ENCODE measurements at regions not wholly inside any gene's neighbourhood (a gene's known extent, or its start where the extent isn't known, plus 50 kb on each side); places are given as distances from the start of the nearest gene placed in this dataset.

- Histone ChIP-seq H2AFZ (ENCODE audit: low read length) (no peak overlapping the region), H3K4me3 (ENCODE audit: low read length, poor library complexity, severe bottlenecking) (no peak overlapping the region), H3K79me2 (ENCODE audit: insufficient read depth, low read length) (no peaks in the 10 kb centered on the region), H3F3A (ENCODE audit: low read depth) (no peaks in the 10 kb centered on the region), H4K20me1 (ENCODE audit: insufficient read depth, low read length, poor library complexity, severe bottlenecking) (no peaks in the 10 kb centered on the region), H3K36me3 (ENCODE audit: insufficient read depth, low read length) (no peaks in the 10 kb centered on the region), H3K4me1 (ENCODE audit: insufficient read depth, low read length, poor library complexity, severe bottlenecking) (no peaks in the 10 kb centered on the region), H3K9me2 (replicated peaks; ENCODE audit: low read depth, low read length) (no peaks in the 10 kb centered on the region), H3K27me3 (ENCODE audit: insufficient read depth, low read length, poor library complexity, severe bottlenecking) (no peaks in the 10 kb centered on the region), H3K4me2 (ENCODE audit: low read depth, low read length, poor library complexity, severe bottlenecking) (no peak overlapping the region), H3K9me3 (ENCODE audit: insufficient read depth, low read depth, low read length) (no peaks in the 10 kb centered on the region), H3K9ac (ENCODE audit: low read depth, low read length, poor library complexity, severe bottlenecking) (no peak overlapping the region)
- TF ChIP-seq EZH2phosphoT487 (IDR thresholded peaks at IDR 0.05; ENCODE audit: borderline replicate concordance), result no peak
- TF ChIP-seq, protein P1, sequence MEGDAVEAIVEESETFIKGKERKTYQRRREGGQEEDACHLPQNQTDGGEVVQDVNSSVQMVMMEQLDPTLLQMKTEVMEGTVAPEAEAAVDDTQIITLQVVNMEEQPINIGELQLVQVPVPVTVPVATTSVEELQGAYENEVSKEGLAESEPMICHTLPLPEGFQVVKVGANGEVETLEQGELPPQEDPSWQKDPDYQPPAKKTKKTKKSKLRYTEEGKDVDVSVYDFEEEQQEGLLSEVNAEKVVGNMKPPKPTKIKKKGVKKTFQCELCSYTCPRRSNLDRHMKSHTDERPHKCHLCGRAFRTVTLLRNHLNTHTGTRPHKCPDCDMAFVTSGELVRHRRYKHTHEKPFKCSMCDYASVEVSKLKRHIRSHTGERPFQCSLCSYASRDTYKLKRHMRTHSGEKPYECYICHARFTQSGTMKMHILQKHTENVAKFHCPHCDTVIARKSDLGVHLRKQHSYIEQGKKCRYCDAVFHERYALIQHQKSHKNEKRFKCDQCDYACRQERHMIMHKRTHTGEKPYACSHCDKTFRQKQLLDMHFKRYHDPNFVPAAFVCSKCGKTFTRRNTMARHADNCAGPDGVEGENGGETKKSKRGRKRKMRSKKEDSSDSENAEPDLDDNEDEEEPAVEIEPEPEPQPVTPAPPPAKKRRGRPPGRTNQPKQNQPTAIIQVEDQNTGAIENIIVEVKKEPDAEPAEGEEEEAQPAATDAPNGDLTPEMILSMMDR (conservative IDR thresholded peaks at IDR 0.05; ENCODE audit: low read length), result no peak
Measured at GRCh38 chr20:57878786-57879424, 169.1 kb upstream of the PMEPA1 start.

- H3K9me2 ChIP-seq (replicated peaks; ENCODE audit: low read depth, low read length), result no peaks in the 10 kb centered on the region
- no peak overlapping the region for H3K9ac ChIP-seq (ENCODE audit: low read depth, low read length, poor library complexity, severe bottlenecking)
- no peak overlapping the region for H3K4me2 ChIP-seq (ENCODE audit: low read depth, low read length, poor library complexity, severe bottlenecking)
- H2AFZ ChIP-seq (ENCODE audit: low read length), result no peak overlapping the region
- no peaks in the 10 kb centered on the region for H4K20me1 ChIP-seq (ENCODE audit: insufficient read depth, low read length, poor library complexity, severe bottlenecking)
- H3K79me2 ChIP-seq (ENCODE audit: insufficient read depth, low read length), result no peaks in the 10 kb centered on the region
- no peaks in the 10 kb centered on the region for H3K27me3 ChIP-seq (ENCODE audit: insufficient read depth, low read length, poor library complexity, severe bottlenecking)
- no peaks in the 10 kb centered on the region for H3K36me3 ChIP-seq (ENCODE audit: insufficient read depth, low read length)
- H3K9me3 ChIP-seq (ENCODE audit: insufficient read depth, low read depth, low read length), result no peaks in the 10 kb centered on the region
- no peaks in the 10 kb centered on the region for H3F3A ChIP-seq (ENCODE audit: low read depth)
- no peaks in the 10 kb centered on the region for H3K4me1 ChIP-seq (ENCODE audit: insufficient read depth, low read length, poor library complexity, severe bottlenecking)
- no peak overlapping the region for H3K4me3 ChIP-seq (ENCODE audit: low read length, poor library complexity, severe bottlenecking)
- TF ChIP-seq EZH2phosphoT487 (IDR thresholded peaks at IDR 0.05; ENCODE audit: borderline replicate concordance), result no peak
- TF ChIP-seq, protein P1 (conservative IDR thresholded peaks at IDR 0.05; ENCODE audit: low read length), result no peak
Measured at GRCh38 chr20:57877995-57878394, 168.2 kb upstream of the PMEPA1 start.

GRCh38 chr20:57877131-57877824 lies 167.5 kb upstream of the PMEPA1 start:
- Histone ChIP-seq H3K27me3 (ENCODE audit: insufficient read depth, low read length, poor library complexity, severe bottlenecking) (no peaks in the 10 kb centered on the region), H4K20me1 (ENCODE audit: insufficient read depth, low read length, poor library complexity, severe bottlenecking) (no peaks in the 10 kb centered on the region), H3K79me2 (ENCODE audit: insufficient read depth, low read length) (no peaks in the 10 kb centered on the region), H3K4me3 (ENCODE audit: low read length, poor library complexity, severe bottlenecking) (no peak overlapping the region), H3K4me2 (ENCODE audit: low read depth, low read length, poor library complexity, severe bottlenecking) (no peak overlapping the region), H3K9me3 (ENCODE audit: insufficient read depth, low read depth, low read length) (no peaks in the 10 kb centered on the region), H3K36me3 (ENCODE audit: insufficient read depth, low read length) (no peaks in the 10 kb centered on the region), H3K9ac (ENCODE audit: low read depth, low read length, poor library complexity, severe bottlenecking) (no peak overlapping the region), H2AFZ (ENCODE audit: low read length) (no peak overlapping the region), H3F3A (ENCODE audit: low read depth) (no peaks in the 10 kb centered on the region), H3K9me2 (replicated peaks; ENCODE audit: low read depth, low read length) (no peaks in the 10 kb centered on the region), H3K4me1 (ENCODE audit: insufficient read depth, low read length, poor library complexity, severe bottlenecking) (no peaks in the 10 kb centered on the region)
- TF ChIP-seq, protein P1 (conservative IDR thresholded peaks at IDR 0.05; ENCODE audit: low read length), result no peak
- TF ChIP-seq EZH2phosphoT487 (IDR thresholded peaks at IDR 0.05; ENCODE audit: borderline replicate concordance), result no peak
